Body of pancreas (tissue), 4 donors: ENCODE measurements at regions not wholly inside any gene's neighbourhood (a gene's known extent, or its start where the extent isn't known, plus 50 kb on each side); places are given as distances from the start of the nearest gene placed in this dataset.

Experiments
- POLR2A ChIP-seq, 3 donors: fragments of 450-650 bp; IDR thresholded peaks; one replicate each; pipeline ENCODE4 v1.6.1; 2016; ENCODE audit warnings: antibody characterized with exemption in 3 of 3, mild to moderate bottlenecking in 2 of 3
- TF ChIP-seq, protein P1 (sequence below), 7 experiments: fragments of 450-650 bp in 4 of 7; fragments of 200-600 bp in 3 of 7; sonication (generic) in 3 of 7; IDR thresholded peaks; one replicate each; pipeline ENCODE4 v1.5.1; 2016 to 2019; ENCODE audit warnings: antibody characterized with exemption in 7 of 7

DNA sequence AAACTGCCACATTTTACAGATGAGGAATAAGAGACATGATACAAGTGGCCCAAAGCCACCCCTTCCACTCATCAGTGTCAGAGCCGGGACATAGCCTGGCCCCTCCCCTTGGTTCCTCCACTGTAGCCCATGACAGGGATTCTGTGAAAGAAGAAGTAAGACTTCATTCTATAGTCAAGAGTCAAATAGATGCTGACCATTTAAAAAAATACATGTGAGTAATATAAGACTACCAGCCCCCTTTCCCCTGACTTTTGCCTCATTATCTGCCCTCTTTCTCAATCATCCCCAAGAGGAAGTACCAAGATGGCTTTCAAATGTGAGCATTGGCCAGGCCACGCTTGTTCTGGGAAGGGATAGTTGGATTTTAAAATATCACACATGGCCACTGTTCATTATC, 57.8 kb upstream of the TAB2 start:
- TF ChIP-seq, protein P1, sequence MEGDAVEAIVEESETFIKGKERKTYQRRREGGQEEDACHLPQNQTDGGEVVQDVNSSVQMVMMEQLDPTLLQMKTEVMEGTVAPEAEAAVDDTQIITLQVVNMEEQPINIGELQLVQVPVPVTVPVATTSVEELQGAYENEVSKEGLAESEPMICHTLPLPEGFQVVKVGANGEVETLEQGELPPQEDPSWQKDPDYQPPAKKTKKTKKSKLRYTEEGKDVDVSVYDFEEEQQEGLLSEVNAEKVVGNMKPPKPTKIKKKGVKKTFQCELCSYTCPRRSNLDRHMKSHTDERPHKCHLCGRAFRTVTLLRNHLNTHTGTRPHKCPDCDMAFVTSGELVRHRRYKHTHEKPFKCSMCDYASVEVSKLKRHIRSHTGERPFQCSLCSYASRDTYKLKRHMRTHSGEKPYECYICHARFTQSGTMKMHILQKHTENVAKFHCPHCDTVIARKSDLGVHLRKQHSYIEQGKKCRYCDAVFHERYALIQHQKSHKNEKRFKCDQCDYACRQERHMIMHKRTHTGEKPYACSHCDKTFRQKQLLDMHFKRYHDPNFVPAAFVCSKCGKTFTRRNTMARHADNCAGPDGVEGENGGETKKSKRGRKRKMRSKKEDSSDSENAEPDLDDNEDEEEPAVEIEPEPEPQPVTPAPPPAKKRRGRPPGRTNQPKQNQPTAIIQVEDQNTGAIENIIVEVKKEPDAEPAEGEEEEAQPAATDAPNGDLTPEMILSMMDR (IDR thresholded peaks at IDR 0.05) = no peak
- TF ChIP-seq POLR2A (IDR thresholded peaks at IDR 0.05) = no peak
